SJSA1 (cell line): ENCODE measurements at regions not wholly inside any gene's neighbourhood (a gene's known extent, or its start where the extent isn't known, plus 50 kb on each side); places are given as distances from the start of the nearest gene placed in this dataset.
"Not testable (repeated sequence)": the region's sequence is repeated elsewhere in the genome, so short reads cannot be mapped to it uniquely, and the experiment has no call there.

Source experiments
- DNase-seq, 2 experiments: peaks; one replicate each; pipeline ENCODE4 v3.0.0-alpha.2; 2015 to 2020; ENCODE audit warnings: low spot score in 2 of 2, low read depth in 1 of 2
- H3K27ac ChIP-seq: fragments of 250-450 bp; sonication (Bioruptor Pico); 2 replicates; pipeline ENCODE4 v1.5.1; 2020; ENCODE audit warnings: mild to moderate bottlenecking, moderate library complexity
- H3K27me3 ChIP-seq: fragments of 250-450 bp; sonication (Bioruptor Pico); replicated peaks from 2 replicates; pipeline ENCODE4 v1.5.1; 2020; ENCODE audit warnings: mild to moderate bottlenecking, moderate library complexity
- H3K36me3 ChIP-seq: fragments of 250-450 bp; sonication (Bioruptor Pico); 2 replicates; pipeline ENCODE4 v1.5.1; 2020; ENCODE audit warnings: mild to moderate bottlenecking
- H3K4me1 ChIP-seq: fragments of 250-450 bp; sonication (Bioruptor Pico); replicated peaks from 2 replicates; pipeline ENCODE4 v1.6.1; 2021; ENCODE audit warnings: mild to moderate bottlenecking
- H3K4me3 ChIP-seq: fragments of 250-450 bp; sonication (Bioruptor Pico); 2 replicates; pipeline ENCODE4 v1.5.1; 2020; ENCODE audit warnings: mild to moderate bottlenecking
- H3K9me3 ChIP-seq: fragments of 250-450 bp; sonication (Bioruptor Pico); replicated peaks from 2 replicates; pipeline ENCODE4 v1.5.1; 2020; ENCODE audit warnings: mild to moderate bottlenecking

GRCh38 chr1:182262425-182262824, 129.2 kb downstream of the GLUL start:
- no peaks in the 10 kb centered on the region for H3K4me1 ChIP-seq
- no peaks in the 10 kb centered on the region for H3K9me3 ChIP-seq
- no peak for DNase-seq
- H3K27ac ChIP-seq: no peak overlapping the region
- no peaks in the 10 kb centered on the region for H3K27me3 ChIP-seq
- no peaks in the 10 kb centered on the region for H3K36me3 ChIP-seq
- H3K4me3 ChIP-seq: no peak overlapping the region

DNA sequence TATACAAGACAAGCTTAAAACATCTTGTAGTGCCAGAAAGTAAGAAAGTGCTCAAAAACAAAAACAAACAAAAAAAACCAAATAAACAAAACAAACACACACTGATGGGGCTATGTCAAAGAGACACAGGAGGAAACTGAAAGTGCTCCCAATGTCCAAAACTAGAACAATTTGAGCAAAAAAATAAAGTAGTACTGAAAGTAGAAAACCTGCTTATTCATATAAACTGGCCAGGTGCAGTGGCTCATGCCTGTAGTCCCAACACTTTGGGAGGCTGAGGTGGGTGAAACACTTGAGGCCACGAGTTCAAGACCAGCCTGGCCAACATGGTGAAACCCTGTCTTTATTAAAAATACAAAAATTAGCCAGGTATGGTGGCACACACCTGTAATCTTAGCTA, 129.9 kb downstream of the GLUL start:
- H3K4me3 ChIP-seq: no peak overlapping the region
- H3K27ac ChIP-seq: no peak overlapping the region
- H3K4me1 ChIP-seq: no peaks in the 10 kb centered on the region
- H3K9me3 ChIP-seq: no peaks in the 10 kb centered on the region
- no peaks in the 10 kb centered on the region for H3K36me3 ChIP-seq
- DNase-seq: no peak
- H3K27me3 ChIP-seq: no peaks in the 10 kb centered on the region

DNA sequence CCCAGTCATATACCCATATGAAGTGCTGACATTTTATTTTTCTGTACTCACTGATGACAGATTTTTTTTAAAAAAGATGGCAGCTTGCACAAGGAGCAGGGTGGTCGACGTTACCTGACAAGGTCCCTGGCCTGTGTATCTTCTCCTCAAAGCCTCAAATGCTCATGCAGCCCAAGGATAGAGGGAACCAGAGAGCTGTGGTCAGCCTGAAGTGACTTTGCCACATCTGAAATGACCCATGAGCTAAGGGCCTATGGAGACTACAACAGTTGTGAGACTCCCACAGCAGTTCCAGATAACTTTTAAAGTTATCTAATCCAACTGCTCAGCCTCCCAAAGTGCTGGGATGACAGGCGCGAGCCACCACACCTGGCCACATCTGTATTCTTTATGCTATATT, 131.1 kb downstream of the GLUL start:
- no peaks in the 10 kb centered on the region for H3K4me1 ChIP-seq
- DNase-seq: no peak
- no peaks in the 10 kb centered on the region for H3K36me3 ChIP-seq
- no peaks in the 10 kb centered on the region for H3K27me3 ChIP-seq
- H3K9me3 ChIP-seq: no peaks in the 10 kb centered on the region
- H3K27ac ChIP-seq: no peak overlapping the region
- H3K4me3 ChIP-seq: no peak overlapping the region

- Histone ChIP-seq H3K4me3 (no peak overlapping the region), H3K27me3 (no peaks in the 10 kb centered on the region), H3K36me3 (no peaks in the 10 kb centered on the region), H3K27ac (no peak overlapping the region), H3K4me1 (no peaks in the 10 kb centered on the region), H3K9me3 (no peaks in the 10 kb centered on the region)
- DNase-seq: no peak
These were observed 131.6 kb downstream of the GLUL start for GRCh38 chr1:182259968-182260367.

GRCh38 chr1:182259229-182259872, 132.2 kb downstream of the GLUL start:
- no peak for DNase-seq
- Histone ChIP-seq H3K27ac (no peak overlapping the region), H3K9me3 (no peaks in the 10 kb centered on the region), H3K4me1 (no peaks in the 10 kb centered on the region), H3K4me3 (no peak overlapping the region), H3K27me3 (no peaks in the 10 kb centered on the region), H3K36me3 (no peaks in the 10 kb centered on the region)

DNA sequence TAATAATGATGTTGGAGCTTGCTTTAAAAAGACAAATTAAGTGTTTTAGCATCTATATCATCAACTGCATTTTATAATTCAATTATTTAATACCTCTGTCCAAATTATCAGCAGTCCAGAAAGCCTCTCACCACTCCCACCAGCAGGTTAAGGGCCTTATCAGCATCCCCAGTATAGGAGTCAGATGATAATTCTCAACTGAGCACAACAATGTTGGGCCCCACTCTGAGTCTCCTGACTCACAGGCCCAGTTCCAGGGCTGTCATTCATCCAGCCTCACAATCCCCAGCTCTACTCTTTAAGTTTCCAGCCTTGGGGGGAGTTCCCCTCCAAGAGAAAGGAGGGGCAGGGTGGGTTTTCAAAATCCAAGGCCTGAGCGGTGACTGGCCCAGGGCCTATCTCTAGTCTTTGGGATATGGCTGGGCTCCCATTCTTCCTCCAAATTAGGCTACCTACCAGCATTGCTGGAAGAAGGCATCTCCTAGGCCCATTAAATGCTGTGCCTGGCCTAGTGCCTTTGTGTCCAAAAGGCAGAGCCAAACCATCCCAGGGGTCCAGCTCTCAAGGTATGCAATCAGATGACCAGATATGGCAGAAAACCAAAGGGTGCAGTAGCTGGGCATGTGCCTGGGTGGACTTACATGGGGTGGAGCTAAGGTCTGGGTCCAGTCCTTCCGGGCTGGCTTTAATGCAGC, 134.1 kb downstream of the GLUL start:
- H3K4me3 ChIP-seq: no peak overlapping the region
- no peak for DNase-seq
- no peaks in the 10 kb centered on the region for H3K9me3 ChIP-seq
- no peaks in the 10 kb centered on the region for H3K4me1 ChIP-seq
- H3K27me3 ChIP-seq: no peaks in the 10 kb centered on the region
- H3K27ac ChIP-seq: no peak overlapping the region
- H3K36me3 ChIP-seq: no peaks in the 10 kb centered on the region

DNA sequence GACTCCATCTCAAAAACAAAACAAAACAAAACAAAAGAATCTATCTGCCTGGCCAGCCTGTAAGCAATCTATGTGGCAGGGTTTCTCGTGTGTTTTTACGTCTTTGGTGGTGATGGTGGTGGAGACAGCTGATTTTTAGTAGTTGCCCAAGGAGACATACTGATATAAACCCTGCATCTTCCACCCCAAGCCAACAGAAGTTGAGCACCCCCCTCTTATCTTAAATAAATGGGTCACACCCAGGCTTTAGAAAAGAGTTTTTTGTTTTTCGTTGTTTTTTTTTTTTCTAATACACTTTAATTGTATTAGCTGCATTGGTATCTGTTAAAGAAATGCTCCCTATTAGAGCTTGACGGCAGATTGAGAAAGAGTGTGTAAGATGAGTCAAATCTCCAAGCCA, 134.7 kb downstream of the GLUL start:
- no peaks in the 10 kb centered on the region for H3K9me3 ChIP-seq
- DNase-seq: no peak
- H3K4me3 ChIP-seq: no peak overlapping the region
- no peaks in the 10 kb centered on the region for H3K36me3 ChIP-seq
- H3K27ac ChIP-seq: no peak overlapping the region
- H3K27me3 ChIP-seq: no peaks in the 10 kb centered on the region
- H3K4me1 ChIP-seq: no peaks in the 10 kb centered on the region

- no peak overlapping the region for H3K4me3 ChIP-seq
- H3K27me3 ChIP-seq: no peaks in the 10 kb centered on the region
- no peaks in the 10 kb centered on the region for H3K4me1 ChIP-seq
- no peaks in the 10 kb centered on the region for H3K9me3 ChIP-seq
- no peak for DNase-seq
- H3K36me3 ChIP-seq: no peaks in the 10 kb centered on the region
- no peak overlapping the region for H3K27ac ChIP-seq
These were observed 136.1 kb downstream of the GLUL start for GRCh38 chr1:182255494-182255893.

DNA sequence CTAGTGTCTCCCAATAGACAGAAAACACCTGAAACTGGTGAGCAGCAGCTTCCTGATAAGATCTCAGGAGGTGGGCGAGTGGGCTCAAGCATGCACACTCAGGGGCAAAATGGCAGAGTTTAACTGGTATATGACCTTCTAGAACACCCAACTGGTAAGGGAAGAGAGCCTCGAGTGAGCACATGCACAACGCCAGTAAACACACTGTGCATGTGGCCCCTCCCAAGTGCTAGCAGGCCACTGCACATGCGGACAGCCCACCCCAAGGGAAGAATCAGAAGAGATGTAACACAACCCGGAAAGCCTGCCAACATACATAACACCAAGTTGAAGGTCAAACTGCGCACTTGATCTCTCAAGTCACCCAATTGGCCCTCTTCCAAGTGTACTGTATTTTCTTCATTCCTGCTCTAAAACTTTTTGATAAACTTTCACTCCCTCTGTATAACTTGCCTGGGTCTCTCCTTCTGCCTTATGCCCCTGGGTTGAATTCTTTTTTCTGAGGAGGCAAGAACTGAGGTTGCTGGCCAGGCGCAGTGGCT, 138.2 kb downstream of the GLUL start:
- H3K4me3 ChIP-seq: no peak overlapping the region

GRCh38 chr1:182251561-182251960, 140.0 kb downstream of the GLUL start:
- H3K9me3 ChIP-seq: no peaks in the 10 kb centered on the region
- no peak overlapping the region for H3K27ac ChIP-seq
- no peak for DNase-seq
- no peaks in the 10 kb centered on the region for H3K27me3 ChIP-seq
- no peak overlapping the region for H3K4me3 ChIP-seq
- no peaks in the 10 kb centered on the region for H3K36me3 ChIP-seq
- no peaks in the 10 kb centered on the region for H3K4me1 ChIP-seq

More for the DNA sequence above, 138.2 kb downstream of the GLUL start:
- no peaks in the 10 kb centered on the region for H3K9me3 ChIP-seq
- no peak overlapping the region for H3K27ac ChIP-seq
- H3K36me3 ChIP-seq: no peaks in the 10 kb centered on the region
- no peaks in the 10 kb centered on the region for H3K27me3 ChIP-seq
- H3K4me1 ChIP-seq: no peaks in the 10 kb centered on the region
- DNase-seq: no peak

GRCh38 chr1:182249201-182249676, 142.4 kb downstream of the GLUL start:
- no peaks in the 10 kb centered on the region for H3K27me3 ChIP-seq
- H3K4me1 ChIP-seq: no peaks in the 10 kb centered on the region
- no peak for DNase-seq
- H3K27ac ChIP-seq: no peak overlapping the region
- H3K36me3 ChIP-seq: no peaks in the 10 kb centered on the region
- no peak overlapping the region for H3K4me3 ChIP-seq
- no peaks in the 10 kb centered on the region for H3K9me3 ChIP-seq

GRCh38 chr1:182248721-182249120, 142.9 kb downstream of the GLUL start:
- no peaks in the 10 kb centered on the region for H3K4me1 ChIP-seq
- DNase-seq: no peak
- H3K27me3 ChIP-seq: no peaks in the 10 kb centered on the region
- H3K36me3 ChIP-seq: no peaks in the 10 kb centered on the region
- H3K27ac ChIP-seq: no peak overlapping the region
- H3K9me3 ChIP-seq: no peaks in the 10 kb centered on the region
- no peak overlapping the region for H3K4me3 ChIP-seq

DNA sequence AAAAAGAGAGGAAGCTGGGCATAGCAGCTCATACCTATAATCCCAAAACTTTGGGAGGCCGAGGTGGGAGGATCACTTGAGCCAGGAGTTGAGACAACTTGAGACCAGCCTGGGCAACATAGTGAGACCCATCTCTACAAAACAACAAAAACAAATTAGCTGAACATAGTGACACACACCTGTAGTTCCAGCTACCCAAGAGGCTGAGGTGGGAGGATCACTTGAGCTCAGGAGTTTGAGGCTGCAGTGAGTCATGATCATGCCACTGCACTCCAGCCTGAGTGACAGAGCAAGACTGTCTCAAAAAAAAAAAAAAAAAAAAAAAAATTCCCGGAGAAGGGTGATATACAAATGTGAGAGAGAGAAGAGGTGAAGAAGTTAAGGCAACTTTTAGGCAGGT, 143.8 kb downstream of the GLUL start:
- H3K4me1 ChIP-seq, H3K9me3 ChIP-seq, H3K36me3 ChIP-seq, H3K4me3 ChIP-seq, H3K27ac ChIP-seq, H3K27me3 ChIP-seq, DNase-seq: not testable (repeated sequence)

DNA sequence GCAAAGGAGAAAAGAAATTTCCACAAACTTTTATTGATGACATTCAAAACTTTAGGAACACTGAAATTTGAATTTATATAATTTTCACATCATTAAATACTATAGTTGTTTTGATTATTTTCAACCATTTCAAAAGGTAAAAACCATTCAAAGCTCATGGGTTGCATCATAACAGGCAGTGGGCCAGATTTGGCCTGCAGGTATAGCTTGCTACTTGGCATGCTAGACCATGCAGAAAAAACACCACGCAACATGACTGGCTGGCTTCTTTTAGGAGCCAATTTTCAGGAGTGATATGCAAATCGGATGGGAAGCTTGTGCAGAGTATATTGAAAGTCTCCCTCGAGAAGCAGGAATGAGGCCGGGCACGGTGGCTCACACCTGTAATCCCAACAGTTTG, 144.8 kb downstream of the GLUL start:
- no peak for DNase-seq
- Histone ChIP-seq H3K27me3 (no peaks in the 10 kb centered on the region), H3K27ac (no peak overlapping the region), H3K4me3 (no peak overlapping the region), H3K36me3 (no peaks in the 10 kb centered on the region), H3K9me3 (no peaks in the 10 kb centered on the region), H3K4me1 (no peaks in the 10 kb centered on the region)
